ENCODE measurements at regions not wholly inside any gene's neighbourhood (a gene's known extent, or its start where the extent isn't known, plus 50 kb on each side); places are given as distances from the start of the nearest gene placed in this dataset.
"Not testable (repeated sequence)": the region's sequence is repeated elsewhere in the genome, so short reads cannot be mapped to it uniquely, and the experiment has no call there.

DNA sequence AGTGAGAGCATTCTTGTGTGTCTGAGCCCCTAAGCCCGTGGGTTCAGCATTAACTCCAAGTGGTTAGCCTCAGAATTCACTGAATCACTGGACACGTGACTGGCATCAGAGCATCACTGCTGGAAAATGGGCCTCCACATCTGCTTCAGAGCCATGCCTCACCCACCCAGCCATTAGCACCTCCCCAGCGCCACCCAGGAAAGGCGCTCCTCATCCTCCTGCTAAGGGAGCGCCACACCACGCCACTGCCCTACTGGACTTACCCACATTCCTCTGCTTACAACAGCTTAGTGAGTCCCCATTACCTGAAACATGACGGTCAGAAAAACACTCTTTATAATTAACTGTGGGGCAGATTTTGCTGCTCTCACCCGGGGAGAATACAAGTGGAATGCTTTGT lies 442.6 kb upstream of the MYT1L start:
- no peaks in the 10 kb centered on the region for H3K36me3 Mint-ChIP-seq (ENCODE audit: low read depth)
- no peak overlapping the region for H3K4me3 Mint-ChIP-seq
- no peaks in the 10 kb centered on the region for H3K4me1 Mint-ChIP-seq (ENCODE audit: low read depth)
- no peaks in the 10 kb centered on the region for H3K9me3 Mint-ChIP-seq
- H3K27me3 Mint-ChIP-seq (ENCODE audit: low read depth): no peaks in the 10 kb centered on the region
- no peak overlapping the region for H3K27ac Mint-ChIP-seq

DNA sequence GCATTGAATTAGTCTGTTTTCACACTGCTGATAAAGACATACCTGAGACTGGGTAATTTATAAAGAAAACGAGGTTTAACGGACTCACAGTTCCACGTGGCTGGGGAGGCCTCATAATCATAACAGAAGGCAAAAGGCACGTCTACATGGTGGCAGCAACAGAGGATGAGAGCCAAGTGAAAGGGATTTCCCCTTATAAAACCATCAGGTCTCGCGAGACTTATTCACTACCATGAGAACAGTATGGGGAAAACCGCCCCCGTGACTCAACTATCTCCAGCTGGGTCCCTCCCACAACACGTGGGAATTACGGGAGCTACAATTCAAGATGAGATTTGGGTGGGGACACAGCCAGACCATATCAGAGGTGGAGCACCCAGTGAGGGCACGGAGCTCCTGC lies 442.0 kb upstream of the MYT1L start:
- H3K4me3 Mint-ChIP-seq; H3K27ac Mint-ChIP-seq; H3K4me1 Mint-ChIP-seq (ENCODE audit: low read depth); H3K36me3 Mint-ChIP-seq (ENCODE audit: low read depth); H3K27me3 Mint-ChIP-seq (ENCODE audit: low read depth); H3K9me3 Mint-ChIP-seq: not testable (repeated sequence)

DNA sequence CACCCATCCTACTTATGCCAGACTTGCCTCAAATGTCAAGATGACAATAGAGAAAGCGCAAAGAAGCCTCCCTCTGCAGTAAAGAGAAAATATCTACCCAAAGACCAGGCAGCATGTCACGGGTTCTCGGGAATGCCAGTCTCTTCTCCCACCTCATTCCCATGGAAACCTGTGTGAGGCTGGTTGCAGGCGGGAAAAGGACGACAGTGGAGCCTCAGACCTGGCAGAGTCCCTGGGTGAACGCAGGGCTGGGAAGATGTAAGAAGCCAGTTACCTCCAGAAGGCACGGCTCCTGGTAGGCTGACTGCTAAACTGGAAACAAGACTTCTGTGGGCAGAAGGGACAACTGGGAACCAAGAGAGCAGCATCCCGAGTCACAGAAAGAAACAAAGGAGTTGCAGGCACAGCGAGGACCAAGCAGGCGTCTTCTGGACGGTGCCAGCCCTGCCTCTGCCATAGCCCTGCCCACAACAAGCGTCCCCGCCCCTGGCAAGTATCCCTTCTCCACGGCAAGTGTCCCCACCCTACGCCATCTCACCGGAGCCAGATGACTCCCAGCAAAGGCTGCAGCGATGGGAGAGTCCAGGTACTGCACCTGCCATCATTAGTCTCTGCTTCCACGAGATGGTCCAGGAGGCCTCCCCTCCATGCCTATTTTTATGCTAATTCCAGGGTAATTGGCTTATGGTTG lies 440.8 kb upstream of the MYT1L start:
- Mint-ChIP-seq H3K27ac (no peak overlapping the region), H3K9me3 (no peaks in the 10 kb centered on the region), H3K36me3 (ENCODE audit: low read depth) (no peaks in the 10 kb centered on the region), H3K4me3 (no peak overlapping the region), H3K27me3 (ENCODE audit: low read depth) (no peaks in the 10 kb centered on the region), H3K4me1 (ENCODE audit: low read depth) (no peaks in the 10 kb centered on the region)

DNA sequence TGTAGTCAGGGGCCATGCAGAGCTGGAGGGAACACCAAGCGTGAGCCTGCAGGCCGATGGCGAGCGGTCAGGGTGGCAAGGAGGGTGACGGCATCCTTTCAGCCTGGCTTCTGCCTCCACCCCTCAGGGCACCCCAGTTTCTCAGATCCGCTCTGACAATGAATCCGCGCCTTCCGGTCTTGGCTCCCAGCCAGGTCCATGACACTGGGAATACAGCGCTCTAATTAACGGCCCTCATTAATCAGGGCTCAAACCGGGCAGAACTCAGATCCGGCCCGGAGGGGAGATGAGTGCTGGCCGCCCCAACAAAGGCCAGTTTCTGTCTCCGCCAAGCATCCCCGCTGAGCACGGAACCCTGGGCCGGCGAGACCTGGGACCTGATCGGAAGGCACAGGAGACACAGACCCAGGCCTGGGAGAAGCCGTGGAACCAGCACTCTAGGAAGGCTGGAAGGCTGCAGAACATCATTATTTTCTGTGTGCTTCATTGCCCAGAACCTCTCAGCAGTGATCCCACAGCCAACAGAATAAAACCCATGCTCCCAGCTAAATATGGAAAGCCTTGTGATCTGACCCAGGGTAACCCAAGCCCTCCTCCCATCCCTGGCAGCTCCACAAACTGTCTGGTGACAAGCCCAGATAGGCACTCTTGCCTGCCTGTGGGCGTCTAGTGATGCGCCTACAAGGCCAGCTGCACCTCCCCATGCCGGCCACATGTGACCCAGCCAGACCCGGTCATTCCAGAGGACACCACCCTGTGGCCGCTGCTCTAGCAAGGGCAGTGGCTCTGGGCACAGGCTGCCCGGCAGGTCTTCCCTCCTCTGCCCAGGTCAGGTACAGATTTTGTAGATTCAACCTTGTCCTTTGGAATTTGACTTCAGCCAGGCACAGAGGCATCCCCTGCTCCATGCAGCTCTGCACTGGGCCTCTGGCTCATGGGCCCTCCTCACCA lies 438.7 kb upstream of the MYT1L start:
- Mint-ChIP-seq H3K4me3 (no peak overlapping the region), H3K9me3 (no peaks in the 10 kb centered on the region), H3K27ac (no peak overlapping the region), H3K27me3 (ENCODE audit: low read depth) (no peaks in the 10 kb centered on the region), H3K4me1 (ENCODE audit: low read depth) (no peaks in the 10 kb centered on the region), H3K36me3 (ENCODE audit: low read depth) (no peaks in the 10 kb centered on the region)

DNA sequence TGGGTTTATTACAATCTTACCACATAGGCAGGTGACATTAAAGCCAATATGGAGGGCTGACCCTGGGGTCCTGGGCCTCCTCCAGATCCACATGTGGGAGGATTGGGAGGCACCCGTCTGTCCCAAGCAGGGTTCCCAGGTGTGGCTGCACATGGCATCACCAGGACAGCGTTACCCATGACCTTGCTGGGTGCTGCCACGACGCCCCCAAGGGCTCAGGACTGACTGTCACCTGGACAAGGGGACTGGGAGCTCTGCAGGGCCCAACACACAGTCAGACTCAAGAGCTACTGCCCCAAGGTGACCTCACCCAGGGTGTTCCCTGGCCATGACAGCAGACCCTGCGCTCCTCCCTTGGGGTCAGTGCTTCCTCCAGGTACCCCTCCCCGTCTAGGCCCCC lies 437.4 kb upstream of the MYT1L start:
- H3K4me3 Mint-ChIP-seq: no peak overlapping the region
- H3K27me3 Mint-ChIP-seq (ENCODE audit: low read depth): no peaks in the 10 kb centered on the region
- no peaks in the 10 kb centered on the region for H3K36me3 Mint-ChIP-seq (ENCODE audit: low read depth)

DNA sequence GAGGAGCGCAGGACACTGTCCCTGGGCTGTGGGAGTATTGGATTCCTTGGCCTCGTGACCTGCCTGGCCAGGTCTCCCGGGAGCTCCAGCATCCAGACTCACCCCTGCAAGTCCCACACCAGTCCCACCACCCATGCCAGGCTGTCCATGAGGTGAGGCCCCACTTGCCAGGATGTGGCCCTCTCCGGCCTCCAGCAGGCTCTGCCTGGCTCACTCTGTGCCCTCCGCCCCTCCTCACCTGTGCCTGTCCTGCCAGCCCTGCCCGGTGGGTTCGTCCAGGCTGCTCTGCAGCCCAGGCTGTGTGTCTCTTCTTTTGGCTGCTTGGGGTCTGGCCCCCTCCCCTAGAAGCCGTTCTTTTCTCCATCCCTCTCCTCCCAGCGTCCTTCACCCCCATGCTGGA lies 436.8 kb upstream of the MYT1L start:
- no peaks in the 10 kb centered on the region for H3K36me3 Mint-ChIP-seq (ENCODE audit: low read depth)
- H3K4me3 Mint-ChIP-seq: no peak overlapping the region
- no peaks in the 10 kb centered on the region for H3K4me1 Mint-ChIP-seq (ENCODE audit: low read depth)
- H3K27me3 Mint-ChIP-seq (ENCODE audit: low read depth): no peaks in the 10 kb centered on the region
- no peaks in the 10 kb centered on the region for H3K9me3 Mint-ChIP-seq
- no peak overlapping the region for H3K27ac Mint-ChIP-seq

More for the DNA sequence above, 437.4 kb upstream of the MYT1L start:
- Mint-ChIP-seq H3K27ac (no peak overlapping the region), H3K9me3 (no peaks in the 10 kb centered on the region), H3K4me1 (ENCODE audit: low read depth) (no peaks in the 10 kb centered on the region)

DNA sequence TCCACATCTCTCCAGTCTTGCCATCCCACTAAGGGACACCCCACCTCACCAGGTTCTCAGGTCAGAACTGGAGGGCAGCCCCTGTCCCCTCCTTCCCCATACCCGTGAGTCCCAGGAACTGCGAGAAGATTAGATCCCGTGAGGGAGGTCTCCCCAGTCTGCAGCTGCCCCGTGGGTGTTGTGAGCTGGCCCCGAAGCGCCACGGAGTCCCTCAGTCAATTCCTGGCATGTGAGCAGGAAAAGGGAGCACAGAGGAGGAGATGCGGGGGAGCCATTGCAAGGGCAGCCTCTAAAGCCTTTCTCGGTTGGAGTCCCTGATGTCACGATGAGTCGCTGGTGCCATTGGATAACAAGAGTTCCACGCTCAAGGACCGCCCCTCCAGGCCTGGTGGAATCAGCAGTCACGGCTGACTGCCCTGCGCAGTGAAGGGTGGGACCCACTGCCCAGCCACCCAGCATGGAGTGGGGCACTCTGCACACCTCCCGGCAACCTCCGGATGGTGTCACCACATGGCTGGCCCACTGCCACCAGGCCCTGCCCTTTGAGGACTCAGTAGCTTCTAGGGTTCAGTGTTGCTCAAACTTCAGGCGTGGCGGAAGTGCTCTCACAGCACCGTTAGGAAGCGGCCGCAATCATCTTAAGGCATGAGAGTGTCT lies 434.9 kb upstream of the MYT1L start:
- Mint-ChIP-seq H3K4me3 (no peak overlapping the region), H3K36me3 (ENCODE audit: low read depth) (no peaks in the 10 kb centered on the region), H3K27me3 (ENCODE audit: low read depth) (no peaks in the 10 kb centered on the region), H3K4me1 (ENCODE audit: low read depth) (no peaks in the 10 kb centered on the region), H3K27ac (no peak overlapping the region), H3K9me3 (no peaks in the 10 kb centered on the region)

DNA sequence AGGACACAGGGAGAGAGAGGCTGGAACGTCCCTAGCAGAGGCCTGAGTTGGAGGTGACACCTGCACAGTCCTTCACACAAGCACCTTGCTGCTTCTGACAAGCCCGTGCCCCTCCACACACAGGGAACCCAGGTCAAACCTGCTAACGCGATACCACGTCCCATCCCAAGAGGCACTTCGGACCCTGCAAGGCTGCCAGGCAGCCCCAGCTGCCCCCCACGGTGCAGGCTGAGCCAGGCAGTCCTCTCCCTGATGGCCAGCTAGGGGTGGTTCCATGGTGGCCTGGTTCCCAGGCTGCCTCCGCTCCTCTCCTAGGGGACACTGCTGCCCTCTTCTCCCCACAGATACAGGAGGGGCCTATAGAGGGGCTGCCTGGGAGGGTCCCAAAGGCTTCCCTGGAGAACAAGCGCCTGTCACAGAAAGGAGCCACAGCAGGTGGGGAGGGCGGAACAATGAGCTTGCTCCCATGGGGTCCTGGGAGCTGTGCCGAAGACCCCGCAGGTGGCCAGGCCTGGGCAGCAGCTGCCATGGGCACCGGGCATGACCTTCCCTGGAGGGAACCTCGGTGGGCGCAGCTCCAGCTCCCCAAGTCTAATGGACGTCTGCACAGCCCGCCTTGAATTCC lies 434.2 kb upstream of the MYT1L start:
- H3K4me3 Mint-ChIP-seq: no peak overlapping the region
- no peaks in the 10 kb centered on the region for H3K36me3 Mint-ChIP-seq (ENCODE audit: low read depth)
- peaks cover 4% of the 10 kb centered on the region for H3K9me3 Mint-ChIP-seq
- H3K27ac Mint-ChIP-seq: no peak overlapping the region
- H3K27me3 Mint-ChIP-seq (ENCODE audit: low read depth): no peaks in the 10 kb centered on the region
- no peaks in the 10 kb centered on the region for H3K4me1 Mint-ChIP-seq (ENCODE audit: low read depth)

DNA sequence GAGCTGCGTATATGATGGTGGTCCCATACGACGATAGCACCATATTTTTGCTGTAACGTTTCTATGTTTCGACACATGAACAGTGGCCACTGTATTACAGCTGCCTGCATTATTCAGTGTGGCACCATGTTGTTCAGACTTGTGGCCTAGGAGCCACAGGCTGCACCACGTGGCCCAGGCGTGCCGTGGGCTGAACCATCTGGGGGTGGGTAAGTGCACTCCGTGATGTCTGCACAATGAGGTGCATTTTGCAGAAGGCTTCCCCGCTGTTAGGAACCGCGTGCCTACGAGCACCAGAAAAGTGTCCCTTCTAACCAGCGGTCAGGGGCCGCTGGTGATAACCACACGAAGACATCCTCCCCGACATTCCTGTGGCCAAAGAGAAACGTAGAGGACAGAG lies 433.7 kb upstream of the MYT1L start:
- H3K4me1 Mint-ChIP-seq (ENCODE audit: low read depth): no peaks in the 10 kb centered on the region
- H3K27me3 Mint-ChIP-seq (ENCODE audit: low read depth): no peaks in the 10 kb centered on the region
- no peak overlapping the region for H3K27ac Mint-ChIP-seq
- H3K4me3 Mint-ChIP-seq: no peak overlapping the region
- no peaks in the 10 kb centered on the region for H3K36me3 Mint-ChIP-seq (ENCODE audit: low read depth)
- peaks cover 4% of the 10 kb centered on the region for H3K9me3 Mint-ChIP-seq

DNA sequence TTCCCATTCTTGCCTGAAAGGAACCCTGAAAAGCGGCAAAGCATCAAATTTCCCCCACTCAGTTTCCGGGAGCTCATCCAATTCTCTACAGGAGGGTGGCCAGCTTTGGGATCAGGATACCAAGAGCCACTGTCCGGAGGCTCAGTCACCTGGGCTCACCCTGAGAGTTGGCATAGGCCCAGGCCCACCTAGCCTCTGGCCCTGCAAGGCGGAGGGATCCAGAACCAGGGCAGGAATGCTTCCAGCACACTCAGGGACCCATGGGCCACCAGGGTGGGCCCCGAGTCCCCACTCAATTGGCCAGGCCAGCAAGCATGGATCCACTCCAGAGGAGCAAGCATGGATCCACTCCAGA lies 432.9 kb upstream of the MYT1L start:
- no peaks in the 10 kb centered on the region for H3K4me1 Mint-ChIP-seq (ENCODE audit: low read depth)
- H3K36me3 Mint-ChIP-seq (ENCODE audit: low read depth): no peaks in the 10 kb centered on the region
- H3K27ac Mint-ChIP-seq: no peak overlapping the region
- no peaks in the 10 kb centered on the region for H3K27me3 Mint-ChIP-seq (ENCODE audit: low read depth)
- peaks cover 4% of the 10 kb centered on the region for H3K9me3 Mint-ChIP-seq
- H3K4me3 Mint-ChIP-seq: no peak overlapping the region

DNA sequence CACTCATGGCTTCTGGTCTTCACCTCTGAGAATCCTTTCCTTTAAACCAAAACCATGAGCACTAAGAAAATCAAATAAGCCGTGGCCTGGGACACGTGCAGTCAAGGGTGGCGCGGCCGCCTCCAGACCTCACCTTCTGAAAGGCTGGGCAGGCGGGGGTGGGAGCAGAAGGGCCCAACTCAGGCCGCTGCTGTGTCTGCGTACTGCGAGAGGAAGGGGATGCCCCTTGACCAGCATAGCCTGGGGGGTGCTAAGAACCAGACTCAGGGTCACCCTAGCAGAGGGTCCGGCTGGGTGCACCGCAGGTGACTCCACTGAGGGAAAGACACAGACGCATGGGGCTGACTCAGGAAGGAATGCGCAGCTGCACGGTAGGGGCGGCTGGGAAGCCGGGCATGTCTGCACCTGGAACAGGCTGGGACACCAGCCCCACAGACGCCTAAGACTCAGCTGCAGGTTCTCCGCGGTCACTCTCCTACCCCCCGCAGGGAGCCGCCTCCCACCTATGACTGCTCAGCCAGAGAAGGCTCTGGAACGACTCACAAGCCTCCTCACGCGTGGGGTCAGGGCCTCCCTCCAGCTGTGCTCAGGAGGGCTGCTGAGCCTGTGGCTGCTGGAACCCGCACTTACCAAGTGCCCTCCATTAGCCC lies 432.4 kb upstream of the MYT1L start:
- Mint-ChIP-seq H3K4me3 (no peak overlapping the region), H3K9me3 (peaks cover 4% of the 10 kb centered on the region), H3K27me3 (ENCODE audit: low read depth) (no peaks in the 10 kb centered on the region), H3K4me1 (ENCODE audit: low read depth) (no peaks in the 10 kb centered on the region), H3K36me3 (ENCODE audit: low read depth) (no peaks in the 10 kb centered on the region), H3K27ac (no peak overlapping the region)

DNA sequence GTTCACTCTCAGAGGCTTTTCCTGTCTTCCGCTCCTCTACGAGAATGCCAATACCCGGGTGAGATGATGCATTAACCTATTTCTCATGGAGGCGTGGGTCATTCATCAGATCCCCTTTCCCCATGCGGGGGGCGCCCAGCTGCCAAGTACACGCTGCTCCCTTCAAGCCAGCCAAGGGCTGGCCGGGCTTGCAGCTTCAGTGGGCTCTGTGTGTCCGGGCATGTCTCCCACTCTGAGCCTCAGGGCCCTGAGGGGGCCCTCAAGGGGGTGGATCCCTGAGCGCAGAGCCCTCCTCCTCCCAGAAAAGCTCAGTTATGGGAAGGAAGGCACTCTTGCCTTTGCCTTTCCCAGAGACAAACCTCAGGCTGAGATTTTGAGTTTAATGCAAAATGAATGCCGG lies 431.8 kb upstream of the MYT1L start:
- Mint-ChIP-seq H3K9me3 (peaks cover 4% of the 10 kb centered on the region), H3K4me1 (ENCODE audit: low read depth) (no peaks in the 10 kb centered on the region), H3K27ac (no peak overlapping the region), H3K4me3 (no peak overlapping the region), H3K36me3 (ENCODE audit: low read depth) (no peaks in the 10 kb centered on the region), H3K27me3 (ENCODE audit: low read depth) (no peaks in the 10 kb centered on the region)

DNA sequence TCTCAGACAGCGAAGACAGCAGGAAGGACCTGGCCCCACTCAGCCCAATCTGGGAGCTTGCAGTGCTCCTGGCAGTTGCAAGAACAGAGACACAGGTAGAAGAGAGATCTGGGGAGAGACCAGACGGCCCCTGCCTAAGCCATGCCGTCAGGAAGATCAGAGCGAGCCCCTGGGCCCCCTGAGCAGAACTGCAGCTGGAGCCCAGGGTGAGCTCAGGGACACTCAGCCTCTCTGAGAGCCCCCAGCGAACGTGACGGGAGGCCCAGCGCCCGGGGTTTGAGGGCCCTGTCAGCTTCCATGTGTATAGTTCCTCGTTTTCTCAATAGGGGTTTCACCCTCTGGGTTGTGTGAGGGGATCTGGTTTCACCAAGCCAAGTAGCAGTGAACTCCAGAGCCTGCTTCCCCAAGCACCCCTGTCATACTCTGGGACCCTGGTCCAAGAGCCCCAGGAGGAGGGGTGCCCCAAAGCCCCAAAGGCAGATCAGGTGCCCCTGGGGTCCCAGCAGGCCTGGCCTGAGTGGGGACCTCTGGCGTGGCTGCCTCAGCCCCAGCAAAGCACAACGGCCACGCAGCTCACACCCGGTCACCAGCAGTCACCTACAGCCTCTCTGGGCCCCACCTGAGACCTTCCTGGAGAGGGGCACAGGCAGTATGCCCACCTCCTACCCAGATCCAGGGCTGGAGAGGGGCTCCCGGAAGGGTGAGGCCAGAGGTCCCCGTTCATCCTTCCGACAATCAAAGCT lies 431.3 kb upstream of the MYT1L start:
- no peaks in the 10 kb centered on the region for H3K27me3 Mint-ChIP-seq (ENCODE audit: low read depth)

More for the DNA sequence above, 431.3 kb upstream of the MYT1L start:
- Mint-ChIP-seq H3K36me3 (ENCODE audit: low read depth) (no peaks in the 10 kb centered on the region), H3K27ac (no peak overlapping the region), H3K4me1 (ENCODE audit: low read depth) (no peaks in the 10 kb centered on the region), H3K9me3 (peaks cover 4% of the 10 kb centered on the region), H3K4me3 (no peak overlapping the region)

Data from T-helper 1 cell treated with Interleukin-12 subunit alpha and Interleukin-12 subunit beta and Interleukin-4 antibody, amounts not matched to agents 30 μg/mL and 1 μg/mL, for 36 hours (primary cell).